ENCODE measurements at regions not wholly inside any gene's neighbourhood (a gene's known extent, or its start where the extent isn't known, plus 50 kb on each side); places are given as distances from the start of the nearest gene placed in this dataset.

- TF ChIP-seq EZH2phosphoT487 (IDR thresholded peaks at IDR 0.05) (no peak), CTCF (IDR thresholded peaks at IDR 0.05) (no peak)
Measured at GRCh38 chr3:95514260-95514659, 1300.1 kb upstream of the EPHA6 start.

All from neural progenitor cell (in vitro differentiated cells).